Fibroblast of skin of left biceps (primary cell): ENCODE measurements at regions not wholly inside any gene's neighbourhood (a gene's known extent, or its start where the extent isn't known, plus 50 kb on each side); places are given as distances from the start of the nearest gene placed in this dataset.

Experiments used
- DNase-seq, 2 experiments: peaks; one replicate each; pipeline ENCODE4 v3.0.0-alpha.2; 2013; ENCODE audit warnings: low read depth in 2 of 2

GRCh38 chr2:71277536-71278103, 50.7 kb upstream of the PAIP2B start:
- no peak for DNase-seq

GRCh38 chr2:71277147-71277475, 50.2 kb upstream of the PAIP2B start:
- no peak for DNase-seq

- peak; percentile 44 to 58 for DNase-seq
Measured at GRCh38 chr2:71276311-71277146, 49.6 kb upstream of the PAIP2B start.
